Breast epithelium (tissue), 3 donors: ENCODE measurements at regions not wholly inside any gene's neighbourhood (a gene's known extent, or its start where the extent isn't known, plus 50 kb on each side); places are given as distances from the start of the nearest gene placed in this dataset.

ENCODE experiments used
- CTCF ChIP-seq, 3 donors: fragments of 450-650 bp; IDR thresholded peaks; one replicate each; pipeline ENCODE4 v1.5.1; 2016 to 2017; ENCODE audit warnings: antibody characterized with exemption in 3 of 3, mild to moderate bottlenecking in 3 of 3, moderate library complexity in 3 of 3
- POLR2A ChIP-seq: fragments of 450-650 bp; IDR thresholded peaks from one replicate; pipeline ENCODE4 v1.6.1; 2016; ENCODE audit warnings: antibody characterized with exemption, mild to moderate bottlenecking, moderate library complexity
- POLR2AphosphoS5 ChIP-seq, 3 donors: sonication (generic); formaldehyde crosslinking; IDR thresholded peaks; one replicate each; pipeline ENCODE4 v1.6.1; 2017; ENCODE audit warnings: antibody characterized with exemption in 3 of 3

GRCh38 chr10:53572799-53573198 is 800.2 kb upstream of the MBL2 start:
- TF ChIP-seq CTCF (IDR thresholded peaks at IDR 0.05) (no peak), POLR2A (no peak), POLR2AphosphoS5 (IDR thresholded peaks at IDR 0.05) (no peak)
